ENCODE measurements at regions not wholly inside any gene's neighbourhood (a gene's known extent, or its start where the extent isn't known, plus 50 kb on each side); places are given as distances from the start of the nearest gene placed in this dataset.
"Not testable (repeated sequence)": the region's sequence is repeated elsewhere in the genome, so short reads cannot be mapped to it uniquely, and the experiment has no call there.

GRCh38 chr4:132346016-132346415, 803.1 kb upstream of the PCDH10 start:
- no peaks in the 10 kb centered on the region for H3F3A ChIP-seq (ENCODE audit: low read depth)
- H2AFZ ChIP-seq (ENCODE audit: low read length): no peak overlapping the region
- H3K9me3 ChIP-seq (ENCODE audit: insufficient read depth, low read depth, low read length): no peaks in the 10 kb centered on the region; the same call in 1 of the 2 replicates
- no peak overlapping the region for H3K4me3 ChIP-seq (ENCODE audit: low read length, poor library complexity, severe bottlenecking)
- H3K79me2 ChIP-seq (ENCODE audit: insufficient read depth, low read length): no peaks in the 10 kb centered on the region
- H3K27me3 ChIP-seq (ENCODE audit: insufficient read depth, low read length, poor library complexity, severe bottlenecking): no peaks in the 10 kb centered on the region
- no peak overlapping the region for H3K4me2 ChIP-seq (ENCODE audit: low read depth, low read length, poor library complexity, severe bottlenecking)
- H3K9ac ChIP-seq (ENCODE audit: low read depth, low read length, poor library complexity, severe bottlenecking): no peak overlapping the region
- H3K36me3 ChIP-seq (ENCODE audit: insufficient read depth, low read length): no peaks in the 10 kb centered on the region
- H3K4me1 ChIP-seq (ENCODE audit: insufficient read depth, low read length, poor library complexity, severe bottlenecking): no peaks in the 10 kb centered on the region
- H3K9me2 ChIP-seq (replicated peaks; ENCODE audit: low read depth, low read length): no peaks in the 10 kb centered on the region
- no peak for TF ChIP-seq EZH2phosphoT487 (IDR thresholded peaks at IDR 0.05; ENCODE audit: borderline replicate concordance)
- TF ChIP-seq CTCF (conservative IDR thresholded peaks at IDR 0.05; ENCODE audit: low read length): no peak
- no peaks in the 10 kb centered on the region for H4K20me1 ChIP-seq (ENCODE audit: insufficient read depth, low read length, poor library complexity, severe bottlenecking)

- not testable (repeated sequence) for H3K4me2 ChIP-seq (ENCODE audit: low read depth, low read length, poor library complexity, severe bottlenecking)
Observed at GRCh38 chr4:132351606-132352005, 797.5 kb upstream of the PCDH10 start.

GRCh38 chr4:132382243-132382642, 766.9 kb upstream of the PCDH10 start:
- Histone ChIP-seq H3K9ac (ENCODE audit: low read depth, low read length, poor library complexity, severe bottlenecking) (no peak overlapping the region), H3K4me1 (ENCODE audit: insufficient read depth, low read length, poor library complexity, severe bottlenecking) (no peaks in the 10 kb centered on the region), H3K4me3 (ENCODE audit: low read length, poor library complexity, severe bottlenecking) (no peak overlapping the region), H3F3A (ENCODE audit: low read depth) (no peaks in the 10 kb centered on the region), H4K20me1 (ENCODE audit: insufficient read depth, low read length, poor library complexity, severe bottlenecking) (no peaks in the 10 kb centered on the region), H3K27me3 (ENCODE audit: insufficient read depth, low read length, poor library complexity, severe bottlenecking) (no peaks in the 10 kb centered on the region), H3K79me2 (ENCODE audit: insufficient read depth, low read length) (no peaks in the 10 kb centered on the region), H3K36me3 (ENCODE audit: insufficient read depth, low read length) (no peaks in the 10 kb centered on the region), H3K9me3 (ENCODE audit: insufficient read depth, low read depth, low read length) (no peaks in the 10 kb centered on the region), H3K9me2 (replicated peaks; ENCODE audit: low read depth, low read length) (no peaks in the 10 kb centered on the region), H3K4me2 (ENCODE audit: low read depth, low read length, poor library complexity, severe bottlenecking) (no peak overlapping the region), H2AFZ (ENCODE audit: low read length) (no peak overlapping the region)
- TF ChIP-seq CTCF (conservative IDR thresholded peaks at IDR 0.05; ENCODE audit: low read length) (no peak), EZH2phosphoT487 (IDR thresholded peaks at IDR 0.05; ENCODE audit: borderline replicate concordance) (no peak)

More at GRCh38 chr4:132351606-132352005, 797.5 kb upstream of the PCDH10 start:
- H3K9me3 ChIP-seq (ENCODE audit: insufficient read depth, low read depth, low read length); H3F3A ChIP-seq (ENCODE audit: low read depth); H3K9me2 ChIP-seq (replicated peaks; ENCODE audit: low read depth, low read length); H3K4me1 ChIP-seq (ENCODE audit: insufficient read depth, low read length, poor library complexity, severe bottlenecking); H3K4me3 ChIP-seq (ENCODE audit: low read length, poor library complexity, severe bottlenecking); H3K36me3 ChIP-seq (ENCODE audit: insufficient read depth, low read length); H3K9ac ChIP-seq (ENCODE audit: low read depth, low read length, poor library complexity, severe bottlenecking); H4K20me1 ChIP-seq (ENCODE audit: insufficient read depth, low read length, poor library complexity, severe bottlenecking); H2AFZ ChIP-seq (ENCODE audit: low read length); H3K27me3 ChIP-seq (ENCODE audit: insufficient read depth, low read length, poor library complexity, severe bottlenecking); H3K79me2 ChIP-seq (ENCODE audit: insufficient read depth, low read length): not testable (repeated sequence)

GRCh38 chr4:132383571-132384199, 765.4 kb upstream of the PCDH10 start:
- no peaks in the 10 kb centered on the region for H3K9me2 ChIP-seq (replicated peaks; ENCODE audit: low read depth, low read length)
- no peak overlapping the region for H3K9ac ChIP-seq (ENCODE audit: low read depth, low read length, poor library complexity, severe bottlenecking)
- no peaks in the 10 kb centered on the region for H4K20me1 ChIP-seq (ENCODE audit: insufficient read depth, low read length, poor library complexity, severe bottlenecking)
- TF ChIP-seq EZH2phosphoT487 (IDR thresholded peaks at IDR 0.05; ENCODE audit: borderline replicate concordance): no peak
- no peak for TF ChIP-seq CTCF (conservative IDR thresholded peaks at IDR 0.05; ENCODE audit: low read length)
- no peak overlapping the region for H2AFZ ChIP-seq (ENCODE audit: low read length)
- no peak overlapping the region for H3K4me2 ChIP-seq (ENCODE audit: low read depth, low read length, poor library complexity, severe bottlenecking)
- H3K36me3 ChIP-seq (ENCODE audit: insufficient read depth, low read length): no peaks in the 10 kb centered on the region
- H3K9me3 ChIP-seq (ENCODE audit: insufficient read depth, low read depth, low read length): no peaks in the 10 kb centered on the region
- no peaks in the 10 kb centered on the region for H3K79me2 ChIP-seq (ENCODE audit: insufficient read depth, low read length)
- H3K4me3 ChIP-seq (ENCODE audit: low read length, poor library complexity, severe bottlenecking): no peak overlapping the region
- no peaks in the 10 kb centered on the region for H3F3A ChIP-seq (ENCODE audit: low read depth)
- no peaks in the 10 kb centered on the region for H3K27me3 ChIP-seq (ENCODE audit: insufficient read depth, low read length, poor library complexity, severe bottlenecking)
- no peaks in the 10 kb centered on the region for H3K4me1 ChIP-seq (ENCODE audit: insufficient read depth, low read length, poor library complexity, severe bottlenecking)

Measured in Loucy (cell line).